SK-N-SH (cell line): ENCODE measurements at regions not wholly inside any gene's neighbourhood (a gene's known extent, or its start where the extent isn't known, plus 50 kb on each side); places are given as distances from the start of the nearest gene placed in this dataset.
A peak's percentile ranks its signal among the peaks of the same experiment; 100 is the strongest.

Source experiments
- CTCF ChIA-PET: fragments of 300-600, 350-600 bp; formaldehyde crosslinking; extraction: SDS; loops from one replicate; lab custom pipeline; 2021; lab: Yijun Ruan, JAX
- POLR2A ChIA-PET: fragments of 350-600 bp; sonication (Branson Sonifier 250); formaldehyde crosslinking; extraction: SDS; loops from one replicate; lab custom pipeline; 2020; ENCODE audit warnings: antibody characterized with exemption, inconsistent platforms; lab: Yijun Ruan, JAX
- DNase-seq: peaks from one replicate; pipeline ENCODE4 v3.0.0; 2012
- H2AFZ ChIP-seq: fragments of 200-600 bp; sonication (generic); 2 replicates; pipeline ENCODE4 v1.8.1; 2016; ENCODE audit warnings: antibody characterized with exemption, mild to moderate bottlenecking, low read depth
- H3F3A ChIP-seq: fragments of 200-600 bp; sonication (generic); replicated peaks from 2 replicates; pipeline ENCODE3; 2016; ENCODE audit warnings: antibody characterized with exemption, mild to moderate bottlenecking; ENCODE audit not compliant: insufficient read depth
- H3K27ac ChIP-seq, 2 experiments: fragments of 200-500 bp in 1 of 2; fragments of 200-600 bp in 1 of 2; sonication (Bioruptor generic) in 1 of 2; sonication (generic), shearing (Covaris generic) in 1 of 2; 2 replicates each; pipeline versions ENCODE4 v1.5.1 to v1.6.1; 2014 to 2016; ENCODE audit warnings: low read depth in 2 of 2, inconsistent platforms in 1 of 2, low read length in 1 of 2, mild to moderate bottlenecking in 1 of 2, mixed read lengths in 1 of 2
- H3K27me3 ChIP-seq: fragments of 200-600 bp; sonication (generic), shearing (Covaris generic); 2 replicates; pipeline ENCODE4 v1.6.1; 2016; ENCODE audit warnings: mixed run types; ENCODE audit not compliant: insufficient read depth
- H3K36me3 ChIP-seq, 2 experiments: fragments of 200-500 bp in 1 of 2; fragments of 200-600 bp in 1 of 2; sonication (Bioruptor generic) in 1 of 2; sonication (generic) in 1 of 2; replicated peaks in 1 of 2; 2 replicates each; pipeline versions ENCODE3 to v1.5.1; 2014 to 2016; ENCODE audit warnings: low read length in 1 of 2, mild to moderate bottlenecking in 1 of 2; ENCODE audit not compliant: insufficient read depth in 2 of 2, control insufficient read depth in 1 of 2
- H3K4me1 ChIP-seq, 2 experiments: fragments of 200-500 bp in 1 of 2; fragments of 200-600 bp in 1 of 2; sonication (Bioruptor generic) in 1 of 2; sonication (generic), shearing (Covaris generic) in 1 of 2; 2 replicates each; pipeline versions ENCODE4 v1.5.1 to v1.6.1; 2014 to 2016; ENCODE audit warnings: low read depth in 1 of 2, low read length in 1 of 2, mixed run types in 1 of 2; ENCODE audit not compliant: insufficient read depth in 2 of 2, control insufficient read depth in 1 of 2
- H3K4me2 ChIP-seq: fragments of 200-600 bp; sonication (generic), shearing (Covaris generic); 2 replicates; pipeline ENCODE4 v1.6.1; 2017; ENCODE audit warnings: mixed run types
- H3K4me3 ChIP-seq, 2 experiments: fragments of 200-500 bp in 1 of 2; fragments of 200-600 bp in 1 of 2; sonication (Bioruptor generic) in 1 of 2; sonication (generic), shearing (Covaris generic) in 1 of 2; 2 replicates each; pipeline versions ENCODE4 v1.5.1 to v1.8.1; 2014 to 2016; ENCODE audit warnings: low read depth in 2 of 2, inconsistent platforms in 1 of 2, low read length in 1 of 2, mild to moderate bottlenecking in 1 of 2, mixed read lengths in 1 of 2, moderate library complexity in 1 of 2
- H3K79me2 ChIP-seq: fragments of 200-600 bp; sonication (generic); 2 replicates; pipeline ENCODE4 v1.8.1; 2017; ENCODE audit warnings: mild to moderate bottlenecking; ENCODE audit not compliant: insufficient read depth
- H3K9ac ChIP-seq: fragments of 200-600 bp; sonication (generic); 2 replicates; pipeline ENCODE4 v1.6.1; 2017; ENCODE audit warnings: mixed run types
- H3K9me2 ChIP-seq: fragments of 200-600 bp; sonication (generic); 2 replicates; pipeline ENCODE4 v1.6.1; 2017; ENCODE audit warnings: mixed run types
- H3K9me3 ChIP-seq: fragments of 200-600 bp; sonication (generic); 2 replicates; pipeline ENCODE4 v1.6.1; 2017; ENCODE audit warnings: mixed run types, mild to moderate bottlenecking, moderate library complexity
- H4K20me1 ChIP-seq: fragments of 200-600 bp; sonication (generic); 2 replicates; pipeline ENCODE4 v1.6.1; 2017; ENCODE audit warnings: mild to moderate bottlenecking, mixed run types; ENCODE audit not compliant: insufficient read depth
- CHD2 ChIP-seq: fragments of 150-350 bp; IDR thresholded peaks from 2 replicates; pipeline ENCODE4 v1.6.1; 2018; ENCODE audit warnings: low read length; ENCODE audit not compliant: partially characterized antibody
- EP300 ChIP-seq, 2 experiments: IDR thresholded peaks; 2 replicates each; pipeline versions ENCODE4 v1.4.0 to v1.6.1; 2012; ENCODE audit warnings: borderline replicate concordance in 1 of 2, low read depth in 1 of 2, low read length in 1 of 2
- FOSL2 ChIP-seq: IDR thresholded peaks from 2 replicates; pipeline ENCODE4 v1.4.0; 2012; ENCODE audit warnings: low read depth, mild to moderate bottlenecking, moderate library complexity, borderline replicate concordance
- FOXM1 ChIP-seq: IDR thresholded peaks from 2 replicates; pipeline ENCODE4 v1.4.0; 2012; ENCODE audit warnings: low read depth, mild to moderate bottlenecking
- MEF2A ChIP-seq: IDR thresholded peaks from 2 replicates; pipeline ENCODE4 v1.4.0; 2012; ENCODE audit warnings: low read depth, borderline replicate concordance
- MXI1 ChIP-seq: IDR thresholded peaks from 2 replicates; pipeline ENCODE4 v1.6.1; 2012; ENCODE audit warnings: mild to moderate bottlenecking, low read depth, low read length, improper control_type of control experiment
- NFIC ChIP-seq: IDR thresholded peaks from 2 replicates; pipeline ENCODE4 v1.4.0; 2012; ENCODE audit warnings: borderline replicate concordance
- RFX5 ChIP-seq: IDR thresholded peaks from 2 replicates; pipeline ENCODE4 v1.6.1; 2012; ENCODE audit warnings: mild to moderate bottlenecking, improper control_type of control experiment, low read length
- SMC3 ChIP-seq: IDR thresholded peaks from 2 replicates; pipeline ENCODE4 v1.6.1; 2012; ENCODE audit warnings: low read depth, low read length, improper control_type of control experiment
- TAF1 ChIP-seq: IDR thresholded peaks from 2 replicates; pipeline ENCODE4 v1.6.1; 2012; ENCODE audit warnings: low read depth, mild to moderate bottlenecking, low read length, moderate library complexity, borderline replicate concordance
- TCF12 ChIP-seq: IDR thresholded peaks from 2 replicates; pipeline ENCODE4 v1.4.0; 2012
- YY1 ChIP-seq: IDR thresholded peaks from 2 replicates; pipeline ENCODE4 v1.4.0; 2012; ENCODE audit warnings: low read depth, mild to moderate bottlenecking
- WGBS: methylation state at CpG from one replicate; pipeline ENCODE4 v1.1.6; 2017; ENCODE audit warnings: low lambda C conversion rate; 5-methylcytosine and 5-hydroxymethylcytosine counted together
- TF ChIP-seq, protein P1 (sequence below): fragments of 200-600 bp; sonication (generic); IDR thresholded peaks from 2 replicates; pipeline ENCODE4 v1.6.1; 2017; ENCODE audit warnings: antibody characterized with exemption, mild to moderate bottlenecking, moderate library complexity
- TF ChIP-seq, protein P2 (sequence below): fragments of 150-350 bp; IDR thresholded peaks from 2 replicates; pipeline ENCODE4 v1.6.1; 2016; ENCODE audit warnings: mild to moderate bottlenecking, low read depth, low read length

DNA sequence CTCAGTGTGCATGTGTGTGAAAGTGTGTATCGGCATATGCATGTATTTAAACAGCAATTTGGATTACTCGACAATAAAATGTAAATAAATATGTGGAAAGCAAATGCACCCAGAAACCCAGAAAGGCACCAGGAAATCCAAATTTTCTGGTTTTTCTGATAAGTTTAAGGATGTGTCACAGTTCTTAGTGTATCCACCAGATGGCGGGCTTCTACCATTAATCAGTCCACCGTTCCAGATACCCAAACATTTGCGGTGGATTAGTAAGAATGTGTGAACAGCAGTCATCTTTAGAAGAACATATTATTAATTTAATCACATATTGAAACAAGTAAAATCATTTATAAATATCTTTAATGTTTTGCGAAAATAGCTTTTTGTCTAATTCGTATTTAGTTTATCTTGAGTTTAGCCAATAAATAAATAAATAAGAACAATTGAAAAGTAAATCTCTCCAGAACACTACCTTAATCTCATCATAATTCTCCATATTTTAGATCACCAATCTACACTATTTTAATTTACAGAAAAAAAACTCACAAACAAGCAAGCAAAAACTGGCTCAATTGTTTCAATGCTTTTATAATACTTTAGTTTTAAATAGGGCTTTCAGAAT is 298.9 kb downstream of the DSEL start (continued):
- TF ChIP-seq, protein P1, sequence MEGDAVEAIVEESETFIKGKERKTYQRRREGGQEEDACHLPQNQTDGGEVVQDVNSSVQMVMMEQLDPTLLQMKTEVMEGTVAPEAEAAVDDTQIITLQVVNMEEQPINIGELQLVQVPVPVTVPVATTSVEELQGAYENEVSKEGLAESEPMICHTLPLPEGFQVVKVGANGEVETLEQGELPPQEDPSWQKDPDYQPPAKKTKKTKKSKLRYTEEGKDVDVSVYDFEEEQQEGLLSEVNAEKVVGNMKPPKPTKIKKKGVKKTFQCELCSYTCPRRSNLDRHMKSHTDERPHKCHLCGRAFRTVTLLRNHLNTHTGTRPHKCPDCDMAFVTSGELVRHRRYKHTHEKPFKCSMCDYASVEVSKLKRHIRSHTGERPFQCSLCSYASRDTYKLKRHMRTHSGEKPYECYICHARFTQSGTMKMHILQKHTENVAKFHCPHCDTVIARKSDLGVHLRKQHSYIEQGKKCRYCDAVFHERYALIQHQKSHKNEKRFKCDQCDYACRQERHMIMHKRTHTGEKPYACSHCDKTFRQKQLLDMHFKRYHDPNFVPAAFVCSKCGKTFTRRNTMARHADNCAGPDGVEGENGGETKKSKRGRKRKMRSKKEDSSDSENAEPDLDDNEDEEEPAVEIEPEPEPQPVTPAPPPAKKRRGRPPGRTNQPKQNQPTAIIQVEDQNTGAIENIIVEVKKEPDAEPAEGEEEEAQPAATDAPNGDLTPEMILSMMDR: peak; percentile 82
- TF ChIP-seq EP300 (IDR thresholded peaks at IDR 0.05; ENCODE audit: borderline replicate concordance in 1 of 2, low read depth in 1 of 2, low read length in 1 of 2) (no peak), CHD2 (no peak), MXI1 (no peak), MEF2A (no peak), TCF12 (no peak), YY1 (no peak), NFIC (no peak), SMC3 (peak; percentile 90)

DNA sequence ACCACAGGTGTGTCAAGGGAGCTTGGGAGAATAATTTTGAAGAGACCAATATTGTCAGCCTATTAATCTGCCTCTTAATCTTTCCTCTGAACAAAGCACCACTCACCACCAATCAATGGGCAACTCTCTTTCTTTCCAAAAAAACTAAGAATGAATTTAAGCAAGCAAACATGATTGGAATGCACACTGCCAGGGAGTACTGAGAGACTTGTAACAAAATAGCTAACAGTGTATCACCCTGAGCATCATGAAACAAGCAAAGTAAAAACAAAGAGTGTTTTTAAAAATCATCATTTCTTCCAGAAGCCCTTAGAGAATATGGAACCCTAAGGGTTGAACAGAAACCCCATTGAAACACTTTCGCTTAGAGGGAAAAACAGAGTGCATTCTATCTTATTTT is 299.7 kb downstream of the DSEL start:
- Histone ChIP-seq H3K27ac (no peak overlapping the region), H3K4me1 (no peaks in the 10 kb centered on the region; a peak in 1 of 4 replicates), H3K9me2 (no peaks in the 10 kb centered on the region), H3K9me3 (no peaks in the 10 kb centered on the region), H4K20me1 (no peaks in the 10 kb centered on the region), H3K4me2 (no peak overlapping the region)
- no peak for DNase-seq
- TF ChIP-seq, protein P2, sequence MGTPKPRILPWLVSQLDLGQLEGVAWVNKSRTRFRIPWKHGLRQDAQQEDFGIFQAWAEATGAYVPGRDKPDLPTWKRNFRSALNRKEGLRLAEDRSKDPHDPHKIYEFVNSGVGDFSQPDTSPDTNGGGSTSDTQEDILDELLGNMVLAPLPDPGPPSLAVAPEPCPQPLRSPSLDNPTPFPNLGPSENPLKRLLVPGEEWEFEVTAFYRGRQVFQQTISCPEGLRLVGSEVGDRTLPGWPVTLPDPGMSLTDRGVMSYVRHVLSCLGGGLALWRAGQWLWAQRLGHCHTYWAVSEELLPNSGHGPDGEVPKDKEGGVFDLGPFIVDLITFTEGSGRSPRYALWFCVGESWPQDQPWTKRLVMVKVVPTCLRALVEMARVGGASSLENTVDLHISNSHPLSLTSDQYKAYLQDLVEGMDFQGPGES: no peak
- TF ChIP-seq RFX5 (no peak), FOXM1 (no peak), EP300 (IDR thresholded peaks at IDR 0.05; ENCODE audit: borderline replicate concordance in 1 of 2, low read depth in 1 of 2, low read length in 1 of 2) (no peak), FOSL2 (no peak), TAF1 (no peak)
- TF ChIP-seq, all 33 proteins: peak for 0
- H3F3A ChIP-seq: no peaks in the 10 kb centered on the region
- H3K4me3 ChIP-seq: no peak overlapping the region
- H3K36me3 ChIP-seq: no peaks in the 10 kb centered on the region
- H3K79me2 ChIP-seq: no peaks in the 10 kb centered on the region
- H2AFZ ChIP-seq: peak overlapping the region; percentile 7
- CTCF ChIA-PET: interaction anchor here (0.6 to 2.2 kb wide), 8 partner anchors 12 to 1460 kb away, joined by 3 to 23 read pairs (median 3); no protein-coding TSS in a partner anchor
- H3K27me3 ChIP-seq: no peaks in the 10 kb centered on the region
- H3K9ac ChIP-seq: no peak overlapping the region
- POLR2A ChIA-PET: no interaction called here
- 92% methylated on average over 1 of the region's 1 CpG for WGBS
